D341Med (cell line): ENCODE measurements at regions not wholly inside any gene's neighbourhood (a gene's known extent, or its start where the extent isn't known, plus 50 kb on each side); places are given as distances from the start of the nearest gene placed in this dataset.
"Not testable (repeated sequence)": the region's sequence is repeated elsewhere in the genome, so short reads cannot be mapped to it uniquely, and the experiment has no call there.

ENCODE experiments used
- DNase-seq: peaks from one replicate; pipeline ENCODE4 v3.0.0; 2012; ENCODE audit warnings: low spot score

- DNase-seq: no peak
Observed at GRCh38 chr22:46040471-46041465, 63.8 kb upstream of the WNT7B start.

- DNase-seq: no peak
Observed at GRCh38 chr22:46041642-46042041, 64.7 kb upstream of the WNT7B start.

DNA sequence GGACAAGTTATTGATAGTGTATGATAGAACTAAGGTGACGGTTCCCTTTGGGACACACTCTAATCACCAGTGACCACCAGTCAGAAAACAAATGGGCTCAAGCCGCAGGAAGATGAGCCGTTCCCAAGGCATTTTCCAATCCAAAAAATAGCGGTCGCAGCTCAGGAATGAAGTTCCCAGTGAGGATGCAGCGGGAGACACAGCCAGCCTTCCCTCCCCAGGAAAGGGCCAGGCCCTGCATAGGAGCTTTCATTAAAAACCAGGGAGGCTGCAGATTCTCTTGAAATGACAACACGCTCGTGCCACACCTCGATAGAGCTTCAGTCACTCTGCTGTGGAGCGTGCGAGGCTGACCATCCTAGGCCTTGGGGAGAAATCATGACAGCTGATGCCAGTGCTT is 65.8 kb upstream of the WNT7B start:
- no peak for DNase-seq

- DNase-seq: no peak
Observed at GRCh38 chr22:46043339-46043738, 66.4 kb upstream of the WNT7B start.

GRCh38 chr22:46043816-46044620 is 67.1 kb upstream of the WNT7B start:
- DNase-seq: no peak

- DNase-seq: no peak
Observed at GRCh38 chr22:46044621-46045458, 67.9 kb upstream of the WNT7B start.

DNA sequence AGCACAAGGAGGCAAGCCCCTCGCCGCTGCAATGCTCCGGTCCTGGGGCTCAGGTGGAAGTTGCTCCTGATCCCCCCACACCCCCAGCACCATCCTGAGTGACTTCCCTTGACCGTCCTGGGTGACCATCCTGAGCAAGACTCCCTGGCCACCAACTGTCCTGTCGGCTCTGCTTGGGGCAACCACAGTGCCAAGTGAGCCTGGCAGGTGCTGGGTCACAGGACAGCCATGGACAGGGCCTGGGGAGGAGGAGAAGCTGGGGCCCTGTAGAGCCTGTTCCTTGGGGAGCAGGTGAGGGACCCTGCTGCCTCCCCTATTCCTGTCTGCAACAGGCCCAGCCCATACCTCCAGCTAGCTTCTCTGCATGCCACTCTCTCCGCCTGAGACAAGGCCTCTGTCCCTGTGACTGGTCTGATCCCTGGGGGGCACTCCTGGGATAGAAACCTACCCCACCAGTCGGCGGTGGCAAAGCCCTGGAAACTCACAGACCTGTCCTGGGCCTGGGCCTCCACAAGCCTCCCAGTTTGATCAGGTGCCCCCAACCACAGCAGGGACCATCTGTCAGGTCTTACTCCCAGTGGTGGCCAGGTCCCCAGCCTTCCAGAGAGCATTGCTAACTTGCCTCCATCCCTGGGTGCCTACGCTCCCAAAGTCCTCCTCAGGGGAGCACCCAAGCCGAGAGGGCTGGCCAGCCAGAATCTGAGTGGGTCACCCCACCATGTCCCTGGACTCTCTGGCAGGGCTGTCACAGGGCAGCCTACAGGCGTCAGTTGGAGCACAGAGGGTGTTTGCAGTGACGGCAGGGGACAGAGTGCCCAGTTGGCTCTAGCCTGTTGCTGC is 68.7 kb upstream of the WNT7B start:
- no peak for DNase-seq

GRCh38 chr22:46046299-46046685 is 69.3 kb upstream of the WNT7B start:
- no peak for DNase-seq

- DNase-seq: no peak
Observed at GRCh38 chr22:46047226-46047625, 70.3 kb upstream of the WNT7B start.

DNA sequence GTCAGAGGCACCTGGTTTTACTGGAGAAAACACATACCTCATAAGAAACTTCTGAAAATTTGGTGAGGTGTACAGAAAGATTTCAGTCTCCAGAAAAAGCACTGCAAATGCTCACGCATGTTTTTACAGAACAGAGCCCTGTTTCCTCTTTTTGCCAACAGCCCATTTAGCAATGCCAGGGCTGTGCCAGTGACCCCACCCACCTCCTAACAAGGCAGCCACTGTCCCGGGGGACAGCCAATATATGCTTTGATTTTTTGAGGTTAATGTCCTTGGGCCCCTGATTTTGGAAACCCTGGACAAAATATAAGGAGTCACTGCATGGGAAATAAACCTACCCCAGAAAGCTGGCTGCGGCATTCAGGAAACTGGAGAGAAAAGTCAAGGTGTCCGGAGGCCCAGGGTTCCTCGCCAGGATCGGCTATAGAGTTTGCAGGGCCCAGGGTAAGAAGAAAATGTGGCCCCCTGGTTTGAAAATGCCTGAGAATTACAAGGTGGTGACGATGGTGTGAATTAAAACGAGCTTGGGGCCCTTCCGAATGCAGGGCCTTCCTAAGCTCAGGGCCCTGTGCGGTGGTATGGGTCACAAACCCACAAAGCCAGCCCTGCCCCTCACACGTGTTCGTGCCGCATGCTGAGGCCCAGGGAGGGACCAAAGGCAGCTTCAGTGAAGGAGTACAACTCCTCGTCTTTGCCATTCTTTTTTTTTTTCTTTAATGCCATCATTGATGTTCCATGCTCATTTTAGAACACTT is 71.1 kb upstream of the WNT7B start:
- DNase-seq: no peak

DNA sequence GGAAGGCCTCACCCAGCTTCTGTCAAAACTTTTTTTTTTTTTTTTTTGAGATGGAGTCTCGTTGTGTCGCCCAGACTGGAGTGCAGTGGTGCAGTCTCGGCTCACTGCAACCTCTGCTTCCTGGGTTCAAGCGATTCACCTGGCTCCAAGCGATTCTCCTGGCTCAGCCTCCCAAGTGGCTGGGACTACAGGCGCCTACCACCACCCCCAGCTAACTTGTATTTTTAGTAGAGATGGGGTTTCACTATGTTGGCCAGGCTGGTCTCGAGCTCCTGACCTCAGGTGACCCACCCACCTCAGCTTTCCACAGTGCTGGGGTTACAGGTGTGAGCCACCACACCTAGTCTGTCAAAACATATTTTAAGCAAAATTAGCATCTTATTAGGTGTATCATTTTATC is 71.7 kb upstream of the WNT7B start:
- not testable (repeated sequence) for DNase-seq

DNA sequence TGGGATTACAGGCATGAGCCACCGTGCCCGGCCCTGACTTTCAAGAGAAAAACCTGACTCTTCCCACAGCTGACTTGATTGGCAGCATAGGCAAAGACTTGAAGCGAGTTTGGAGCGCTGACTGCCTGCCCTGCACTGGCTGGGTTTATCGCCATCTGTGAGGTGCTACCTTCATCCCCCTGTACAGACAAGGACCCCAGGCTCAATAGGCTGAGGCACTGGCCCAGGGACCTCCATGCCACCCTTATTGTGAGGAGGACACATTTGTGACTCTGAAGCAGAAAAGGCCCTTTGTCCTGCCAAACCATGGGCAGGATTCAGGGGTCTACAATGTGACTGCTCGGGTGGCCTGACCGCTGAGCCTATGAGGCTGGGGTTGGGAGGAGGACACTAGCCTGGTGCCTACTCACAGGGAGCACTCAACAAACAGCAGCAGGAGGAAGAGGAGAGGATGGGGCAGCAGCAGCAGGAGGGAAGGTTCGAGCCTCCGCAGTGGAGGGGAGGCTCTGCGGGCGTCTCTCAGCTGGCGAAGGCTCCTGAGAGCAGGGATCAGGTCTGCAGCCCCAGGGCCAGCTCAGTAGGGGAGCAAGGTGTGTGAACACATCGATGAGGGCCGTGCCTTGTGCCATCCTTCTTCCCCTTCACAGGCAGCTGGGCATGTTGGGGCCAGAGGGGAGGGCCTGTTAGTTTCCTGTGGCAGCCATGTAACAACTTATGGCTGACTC is 72.9 kb upstream of the WNT7B start:
- DNase-seq: no peak

GRCh38 chr22:46050451-46050845 is 73.5 kb upstream of the WNT7B start:
- no peak for DNase-seq

DNA sequence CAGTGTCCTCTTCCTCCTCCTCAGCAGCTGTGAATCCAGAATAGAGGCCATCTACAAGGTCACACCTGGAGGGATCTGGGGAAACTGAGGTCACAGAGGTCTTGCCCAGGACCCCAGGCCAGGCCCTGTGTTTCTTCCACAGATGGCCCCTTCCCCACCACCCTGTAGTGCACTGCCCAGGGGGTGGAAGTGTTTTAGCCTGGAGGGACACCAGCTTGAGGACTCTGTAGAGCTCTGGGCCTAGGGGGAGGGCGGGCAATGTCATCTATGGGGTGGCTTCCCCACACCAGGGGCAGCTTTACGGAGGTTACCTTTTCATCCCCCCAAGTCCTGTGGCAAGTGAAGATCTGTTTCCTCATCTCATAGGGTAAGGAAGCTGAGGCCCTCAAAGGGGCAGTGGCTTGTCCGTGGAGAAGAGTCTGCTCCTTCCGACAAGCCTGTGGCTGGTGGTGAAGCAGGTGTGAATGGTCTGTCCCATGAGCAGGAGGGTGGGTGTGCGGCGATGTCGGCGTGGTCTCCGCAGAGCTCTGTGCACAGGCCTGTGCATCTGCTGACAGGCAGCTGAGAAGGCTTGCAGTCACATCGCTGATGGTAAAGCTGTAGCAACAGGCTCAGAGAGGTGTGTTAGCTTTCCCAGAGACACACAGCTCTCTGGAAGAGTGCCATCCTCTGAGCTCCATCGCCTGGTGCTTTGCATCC is 74.1 kb upstream of the WNT7B start:
- DNase-seq: no peak

GRCh38 chr22:46051646-46052045 is 74.7 kb upstream of the WNT7B start:
- DNase-seq: no peak

GRCh38 chr22:46052331-46052771 is 75.4 kb upstream of the WNT7B start:
- no peak for DNase-seq

GRCh38 chr22:46052801-46053562 is 76.0 kb upstream of the WNT7B start:
- DNase-seq: peak; percentile 66

- DNase-seq: peak; percentile 88
Observed at GRCh38 chr22:46053563-46054090, 76.7 kb upstream of the WNT7B start.
